ENCODE measurements at regions not wholly inside any gene's neighbourhood (a gene's known extent, or its start where the extent isn't known, plus 50 kb on each side); places are given as distances from the start of the nearest gene placed in this dataset.

DNA sequence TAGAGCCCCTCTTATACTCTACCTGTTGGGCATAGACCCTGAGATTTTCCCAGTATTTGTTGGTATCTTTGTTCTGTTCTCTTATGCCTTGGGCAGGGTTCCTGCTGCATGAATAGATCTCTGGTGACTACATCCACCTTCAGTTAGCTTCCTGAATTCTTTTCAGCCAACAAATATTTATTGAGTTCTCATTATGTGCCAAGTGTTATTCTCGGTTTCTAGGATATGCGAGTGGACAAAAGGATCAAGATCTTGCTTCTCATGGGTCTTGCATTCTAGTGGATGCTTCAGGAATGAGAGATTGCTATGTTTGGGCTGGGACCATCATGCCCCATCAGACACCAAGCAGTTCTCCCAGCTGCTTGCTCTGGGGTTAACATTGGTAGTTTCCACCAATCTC lies 340.0 kb downstream of the METTL15 start:
- Histone ChIP-seq H3F3A (replicated peaks; ENCODE audit: insufficient read depth) (no peaks in the 10 kb centered on the region), H3K9ac (no peak overlapping the region), H3K9me3 (no peaks in the 10 kb centered on the region), H2AFZ (ENCODE audit: low read depth) (no peak overlapping the region), H4K20me1 (ENCODE audit: insufficient read depth) (no peaks in the 10 kb centered on the region), H3K4me3 (ENCODE audit: low read depth in 2 of 2, low read length in 1 of 2) (no peak overlapping the region), H3K27me3 (ENCODE audit: insufficient read depth) (no peaks in the 10 kb centered on the region), H3K36me3 (replicated peaks in 1 of 2; ENCODE audit: control insufficient read depth in 1 of 2, insufficient read depth in 2 of 2, low read length in 1 of 2) (no peaks in the 10 kb centered on the region), H3K79me2 (ENCODE audit: insufficient read depth) (no peaks in the 10 kb centered on the region), H3K9me2 (no peaks in the 10 kb centered on the region), H3K4me1 (ENCODE audit: control insufficient read depth in 1 of 2, insufficient read depth in 2 of 2, low read depth in 1 of 2, low read length in 1 of 2) (no peaks in the 10 kb centered on the region; a peak in 1 of 4 replicates), H3K4me2 (no peak overlapping the region; the same call in 1 of the 2 replicates), H3K27ac (ENCODE audit: low read depth in 2 of 2, low read length in 1 of 2) (no peak overlapping the region)
- TF ChIP-seq SIN3A (IDR thresholded peaks at IDR 0.05; ENCODE audit: borderline replicate concordance, low read depth, low read length) (no peak), RXRA (IDR thresholded peaks at IDR 0.05; ENCODE audit: borderline replicate concordance, low read depth) (no peak), FOXM1 (IDR thresholded peaks at IDR 0.05; ENCODE audit: low read depth) (no peak), MXI1 (IDR thresholded peaks at IDR 0.05; ENCODE audit: low read depth, low read length) (no peak), SMC3 (IDR thresholded peaks at IDR 0.05; ENCODE audit: low read depth, low read length) (no peak), GATA2 (CRISPR knock-in tag; IDR thresholded peaks at IDR 0.05) (no peak), NFIC (IDR thresholded peaks at IDR 0.05; ENCODE audit: borderline replicate concordance) (no peak), TAF1 (IDR thresholded peaks at IDR 0.05; ENCODE audit: borderline replicate concordance, low read depth, low read length) (no peak), POLR2AphosphoS5 (IDR thresholded peaks at IDR 0.05; ENCODE audit: low read depth, low read length) (no peak), GABPA (IDR thresholded peaks at IDR 0.05; ENCODE audit: low read depth) (no peak), EZH2phosphoT487 (IDR thresholded peaks at IDR 0.05; ENCODE audit: borderline replicate concordance, low read depth) (no peak)
- TF ChIP-seq, protein P1, sequence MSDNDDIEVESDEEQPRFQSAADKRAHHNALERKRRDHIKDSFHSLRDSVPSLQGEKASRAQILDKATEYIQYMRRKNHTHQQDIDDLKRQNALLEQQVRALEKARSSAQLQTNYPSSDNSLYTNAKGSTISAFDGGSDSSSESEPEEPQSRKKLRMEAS (IDR thresholded peaks at IDR 0.05; ENCODE audit: low read depth), result no peak
- TF ChIP-seq, protein P2, sequence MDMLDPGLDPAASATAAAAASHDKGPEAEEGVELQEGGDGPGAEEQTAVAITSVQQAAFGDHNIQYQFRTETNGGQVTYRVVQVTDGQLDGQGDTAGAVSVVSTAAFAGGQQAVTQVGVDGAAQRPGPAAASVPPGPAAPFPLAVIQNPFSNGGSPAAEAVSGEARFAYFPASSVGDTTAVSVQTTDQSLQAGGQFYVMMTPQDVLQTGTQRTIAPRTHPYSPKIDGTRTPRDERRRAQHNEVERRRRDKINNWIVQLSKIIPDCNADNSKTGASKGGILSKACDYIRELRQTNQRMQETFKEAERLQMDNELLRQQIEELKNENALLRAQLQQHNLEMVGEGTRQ (IDR thresholded peaks at IDR 0.05; ENCODE audit: borderline replicate concordance, low read depth, low read length), result no peak
- TF ChIP-seq, protein P3, sequence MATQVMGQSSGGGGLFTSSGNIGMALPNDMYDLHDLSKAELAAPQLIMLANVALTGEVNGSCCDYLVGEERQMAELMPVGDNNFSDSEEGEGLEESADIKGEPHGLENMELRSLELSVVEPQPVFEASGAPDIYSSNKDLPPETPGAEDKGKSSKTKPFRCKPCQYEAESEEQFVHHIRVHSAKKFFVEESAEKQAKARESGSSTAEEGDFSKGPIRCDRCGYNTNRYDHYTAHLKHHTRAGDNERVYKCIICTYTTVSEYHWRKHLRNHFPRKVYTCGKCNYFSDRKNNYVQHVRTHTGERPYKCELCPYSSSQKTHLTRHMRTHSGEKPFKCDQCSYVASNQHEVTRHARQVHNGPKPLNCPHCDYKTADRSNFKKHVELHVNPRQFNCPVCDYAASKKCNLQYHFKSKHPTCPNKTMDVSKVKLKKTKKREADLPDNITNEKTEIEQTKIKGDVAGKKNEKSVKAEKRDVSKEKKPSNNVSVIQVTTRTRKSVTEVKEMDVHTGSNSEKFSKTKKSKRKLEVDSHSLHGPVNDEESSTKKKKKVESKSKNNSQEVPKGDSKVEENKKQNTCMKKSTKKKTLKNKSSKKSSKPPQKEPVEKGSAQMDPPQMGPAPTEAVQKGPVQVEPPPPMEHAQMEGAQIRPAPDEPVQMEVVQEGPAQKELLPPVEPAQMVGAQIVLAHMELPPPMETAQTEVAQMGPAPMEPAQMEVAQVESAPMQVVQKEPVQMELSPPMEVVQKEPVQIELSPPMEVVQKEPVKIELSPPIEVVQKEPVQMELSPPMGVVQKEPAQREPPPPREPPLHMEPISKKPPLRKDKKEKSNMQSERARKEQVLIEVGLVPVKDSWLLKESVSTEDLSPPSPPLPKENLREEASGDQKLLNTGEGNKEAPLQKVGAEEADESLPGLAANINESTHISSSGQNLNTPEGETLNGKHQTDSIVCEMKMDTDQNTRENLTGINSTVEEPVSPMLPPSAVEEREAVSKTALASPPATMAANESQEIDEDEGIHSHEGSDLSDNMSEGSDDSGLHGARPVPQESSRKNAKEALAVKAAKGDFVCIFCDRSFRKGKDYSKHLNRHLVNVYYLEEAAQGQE (IDR thresholded peaks at IDR 0.05; ENCODE audit: low read depth, low read length), result no peak
- TF ChIP-seq, protein P4, sequence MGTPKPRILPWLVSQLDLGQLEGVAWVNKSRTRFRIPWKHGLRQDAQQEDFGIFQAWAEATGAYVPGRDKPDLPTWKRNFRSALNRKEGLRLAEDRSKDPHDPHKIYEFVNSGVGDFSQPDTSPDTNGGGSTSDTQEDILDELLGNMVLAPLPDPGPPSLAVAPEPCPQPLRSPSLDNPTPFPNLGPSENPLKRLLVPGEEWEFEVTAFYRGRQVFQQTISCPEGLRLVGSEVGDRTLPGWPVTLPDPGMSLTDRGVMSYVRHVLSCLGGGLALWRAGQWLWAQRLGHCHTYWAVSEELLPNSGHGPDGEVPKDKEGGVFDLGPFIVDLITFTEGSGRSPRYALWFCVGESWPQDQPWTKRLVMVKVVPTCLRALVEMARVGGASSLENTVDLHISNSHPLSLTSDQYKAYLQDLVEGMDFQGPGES (IDR thresholded peaks at IDR 0.05; ENCODE audit: low read depth, low read length), result no peak
- TF ChIP-seq, protein P5, sequence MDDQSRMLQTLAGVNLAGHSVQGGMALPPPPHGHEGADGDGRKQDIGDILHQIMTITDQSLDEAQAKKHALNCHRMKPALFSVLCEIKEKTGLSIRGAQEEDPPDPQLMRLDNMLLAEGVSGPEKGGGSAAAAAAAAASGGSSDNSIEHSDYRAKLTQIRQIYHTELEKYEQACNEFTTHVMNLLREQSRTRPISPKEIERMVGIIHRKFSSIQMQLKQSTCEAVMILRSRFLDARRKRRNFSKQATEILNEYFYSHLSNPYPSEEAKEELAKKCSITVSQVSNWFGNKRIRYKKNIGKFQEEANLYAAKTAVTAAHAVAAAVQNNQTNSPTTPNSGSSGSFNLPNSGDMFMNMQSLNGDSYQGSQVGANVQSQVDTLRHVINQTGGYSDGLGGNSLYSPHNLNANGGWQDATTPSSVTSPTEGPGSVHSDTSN (IDR thresholded peaks at IDR 0.05), result no peak
- TF ChIP-seq, protein P6, sequence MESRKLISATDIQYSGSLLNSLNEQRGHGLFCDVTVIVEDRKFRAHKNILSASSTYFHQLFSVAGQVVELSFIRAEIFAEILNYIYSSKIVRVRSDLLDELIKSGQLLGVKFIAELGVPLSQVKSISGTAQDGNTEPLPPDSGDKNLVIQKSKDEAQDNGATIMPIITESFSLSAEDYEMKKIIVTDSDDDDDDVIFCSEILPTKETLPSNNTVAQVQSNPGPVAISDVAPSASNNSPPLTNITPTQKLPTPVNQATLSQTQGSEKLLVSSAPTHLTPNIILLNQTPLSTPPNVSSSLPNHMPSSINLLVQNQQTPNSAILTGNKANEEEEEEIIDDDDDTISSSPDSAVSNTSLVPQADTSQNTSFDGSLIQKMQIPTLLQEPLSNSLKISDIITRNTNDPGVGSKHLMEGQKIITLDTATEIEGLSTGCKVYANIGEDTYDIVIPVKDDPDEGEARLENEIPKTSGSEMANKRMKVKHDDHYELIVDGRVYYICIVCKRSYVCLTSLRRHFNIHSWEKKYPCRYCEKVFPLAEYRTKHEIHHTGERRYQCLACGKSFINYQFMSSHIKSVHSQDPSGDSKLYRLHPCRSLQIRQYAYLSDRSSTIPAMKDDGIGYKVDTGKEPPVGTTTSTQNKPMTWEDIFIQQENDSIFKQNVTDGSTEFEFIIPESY (IDR thresholded peaks at IDR 0.05; ENCODE audit: borderline replicate concordance, low read depth), result no peak
- 83% methylated on average over 2 of the region's 2 CpGs for WGBS (ENCODE audit: low lambda C conversion rate)
- no peak for DNase-seq
- ChIA-PET CTCF (no interaction called here), POLR2A (no interaction called here)
